ENCODE measurements at regions not wholly inside any gene's neighbourhood (a gene's known extent, or its start where the extent isn't known, plus 50 kb on each side); places are given as distances from the start of the nearest gene placed in this dataset.

- no peak for TF ChIP-seq POLR2A (IDR thresholded peaks at IDR 0.05)
- TF ChIP-seq, protein P1, sequence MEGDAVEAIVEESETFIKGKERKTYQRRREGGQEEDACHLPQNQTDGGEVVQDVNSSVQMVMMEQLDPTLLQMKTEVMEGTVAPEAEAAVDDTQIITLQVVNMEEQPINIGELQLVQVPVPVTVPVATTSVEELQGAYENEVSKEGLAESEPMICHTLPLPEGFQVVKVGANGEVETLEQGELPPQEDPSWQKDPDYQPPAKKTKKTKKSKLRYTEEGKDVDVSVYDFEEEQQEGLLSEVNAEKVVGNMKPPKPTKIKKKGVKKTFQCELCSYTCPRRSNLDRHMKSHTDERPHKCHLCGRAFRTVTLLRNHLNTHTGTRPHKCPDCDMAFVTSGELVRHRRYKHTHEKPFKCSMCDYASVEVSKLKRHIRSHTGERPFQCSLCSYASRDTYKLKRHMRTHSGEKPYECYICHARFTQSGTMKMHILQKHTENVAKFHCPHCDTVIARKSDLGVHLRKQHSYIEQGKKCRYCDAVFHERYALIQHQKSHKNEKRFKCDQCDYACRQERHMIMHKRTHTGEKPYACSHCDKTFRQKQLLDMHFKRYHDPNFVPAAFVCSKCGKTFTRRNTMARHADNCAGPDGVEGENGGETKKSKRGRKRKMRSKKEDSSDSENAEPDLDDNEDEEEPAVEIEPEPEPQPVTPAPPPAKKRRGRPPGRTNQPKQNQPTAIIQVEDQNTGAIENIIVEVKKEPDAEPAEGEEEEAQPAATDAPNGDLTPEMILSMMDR (IDR thresholded peaks at IDR 0.05), result peak; percentile 82 to 99 (median 91)
Observed at GRCh38 chr22:19629720-19630419, 84.4 kb upstream of the SEPTIN5 start.
